SK-N-MC (cell line): ENCODE measurements at regions not wholly inside any gene's neighbourhood (a gene's known extent, or its start where the extent isn't known, plus 50 kb on each side); places are given as distances from the start of the nearest gene placed in this dataset.

Source experiments
- EZH2 ChIP-seq: fragments of 200-600 bp; sonication (generic); IDR thresholded peaks from one replicate; pipeline ENCODE4 v1.6.1; 2017; ENCODE audit warnings: antibody characterized with exemption
- POLR2AphosphoS5 ChIP-seq: IDR thresholded peaks from 2 replicates; pipeline ENCODE4 v1.6.1; 2012; ENCODE audit warnings: mild to moderate bottlenecking, low read depth, low read length, borderline replicate concordance

DNA sequence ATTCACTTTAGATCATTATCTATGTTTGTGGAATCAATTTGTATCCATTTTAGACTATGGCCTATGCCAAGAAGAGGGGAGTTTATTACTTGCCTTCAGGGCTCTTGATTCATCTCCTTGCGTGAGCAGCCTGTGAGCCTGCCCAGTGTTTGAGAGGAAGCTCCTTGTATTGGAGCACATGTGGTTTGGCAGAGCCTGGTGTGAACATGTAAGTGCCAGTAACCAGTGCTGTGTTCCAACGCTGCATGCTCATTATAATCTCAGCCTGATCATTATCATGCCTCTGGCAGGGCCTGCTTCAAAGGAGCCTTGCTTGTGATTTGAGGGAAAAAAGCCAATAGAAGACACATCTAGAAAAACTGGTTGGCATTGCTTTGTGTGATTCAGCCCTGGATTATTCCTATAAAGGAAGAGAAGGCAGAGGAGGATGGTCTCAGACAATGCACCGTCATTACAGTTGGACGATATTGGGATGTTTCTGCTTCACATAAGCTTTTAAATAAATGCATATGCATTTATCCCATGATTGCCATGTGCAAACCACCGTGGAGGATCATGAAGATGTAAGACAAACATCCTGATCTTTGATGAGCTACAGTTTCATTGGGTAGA, 203.4 kb upstream of the AHR start:
- TF ChIP-seq POLR2AphosphoS5, result no peak
- no peak for TF ChIP-seq EZH2
